GM18508 (cell line): ENCODE measurements at regions not wholly inside any gene's neighbourhood (a gene's known extent, or its start where the extent isn't known, plus 50 kb on each side); places are given as distances from the start of the nearest gene placed in this dataset.

ENCODE experiments used
- ATAC-seq: cut with Tn5 transposase; IDR thresholded peaks from one replicate; pipeline ENCODE4 v1.9.1; 2021; ENCODE audit warnings: moderate number of reproducible peaks; ENCODE audit not compliant: insufficient read depth, unreplicated experiment

DNA sequence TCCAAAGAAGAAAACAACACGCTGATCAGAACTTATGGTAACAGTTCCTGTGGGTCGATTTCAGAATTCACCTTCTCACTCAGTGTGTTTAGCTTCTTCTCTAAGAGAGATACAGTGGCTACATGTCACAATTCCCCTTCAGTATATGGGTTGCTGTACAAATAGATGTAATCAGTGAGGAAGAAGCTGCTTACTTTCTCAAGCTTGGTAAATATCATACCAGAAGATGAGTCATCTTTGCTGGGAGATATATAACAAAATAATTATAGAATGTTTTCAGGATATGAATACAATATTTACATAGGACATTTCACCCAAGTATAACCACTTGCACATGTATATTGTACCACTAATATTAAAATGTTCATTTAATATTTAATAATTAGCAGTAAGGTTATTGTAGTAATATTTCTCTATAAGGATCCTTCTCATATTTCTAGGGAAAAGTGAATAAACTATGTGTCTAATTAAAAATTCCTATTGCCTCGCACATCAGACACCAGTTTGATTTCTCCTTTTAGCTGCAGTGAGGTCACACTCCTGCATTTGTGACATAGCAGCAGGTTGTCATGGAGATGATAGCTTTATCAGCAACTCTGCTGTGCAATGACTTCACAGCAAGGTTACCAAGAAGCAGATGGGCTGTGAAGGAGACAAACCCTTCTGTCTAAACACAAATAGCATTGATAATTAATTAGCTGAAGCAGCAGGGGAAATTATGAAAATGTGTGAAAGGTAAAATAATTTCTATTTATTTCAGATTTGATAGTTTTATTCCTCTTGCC, 211.4 kb downstream of the TUSC7 start:
- ATAC-seq: no peak

DNA sequence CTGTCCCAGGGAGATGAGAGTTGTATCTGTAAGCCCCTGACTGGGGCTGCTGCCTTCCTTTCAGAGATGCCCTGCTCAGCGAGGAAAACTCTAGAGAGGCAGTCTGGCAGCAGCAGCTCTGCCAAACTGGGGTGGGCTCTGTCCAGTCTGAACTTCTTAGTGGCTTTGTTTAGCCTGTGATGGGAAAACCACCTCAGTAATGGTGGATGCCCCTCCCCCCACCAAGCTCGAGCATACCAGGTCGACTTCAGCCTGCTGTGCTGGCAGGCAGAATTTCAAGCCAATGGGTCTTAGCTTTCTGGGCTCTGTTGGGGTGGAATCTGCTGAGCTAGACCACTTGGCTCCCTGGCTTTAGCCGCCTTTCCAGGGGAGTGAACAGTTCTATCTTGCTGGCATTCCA, 218.3 kb downstream of the TUSC7 start:
- ATAC-seq: no peak

DNA sequence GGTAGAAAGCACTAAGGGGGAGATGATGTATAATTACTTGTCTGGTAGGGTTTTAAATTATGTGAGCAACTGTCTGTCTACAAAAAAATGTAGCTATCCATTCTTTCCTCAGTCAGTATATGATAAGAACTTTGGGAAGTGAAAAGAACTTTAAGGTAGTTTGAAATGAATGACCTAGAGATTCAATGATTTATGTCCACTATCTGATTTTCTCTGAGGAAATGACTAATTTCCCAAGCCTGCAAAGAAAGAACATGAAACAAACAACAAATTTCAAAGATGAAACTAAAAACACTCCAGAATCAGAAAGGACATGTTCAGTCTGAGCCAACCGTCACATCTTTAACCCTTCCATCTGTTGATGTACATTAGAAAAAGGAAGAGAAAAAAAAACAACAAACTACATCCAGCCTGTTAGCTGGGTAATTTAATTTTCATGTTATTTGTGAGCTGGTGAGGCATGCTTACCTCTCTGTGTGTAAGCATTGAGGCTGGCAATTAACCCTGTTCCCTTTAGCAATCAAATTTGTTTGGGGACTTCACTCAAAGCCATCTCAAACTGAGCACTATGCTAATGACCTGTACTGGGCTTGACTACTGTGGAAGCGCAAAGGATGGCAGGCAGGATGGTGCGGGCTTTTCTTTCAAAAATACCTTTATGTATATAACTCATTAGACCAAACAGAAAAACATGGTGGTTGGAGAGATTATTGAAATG, 220.1 kb downstream of the TUSC7 start:
- no peak for ATAC-seq

DNA sequence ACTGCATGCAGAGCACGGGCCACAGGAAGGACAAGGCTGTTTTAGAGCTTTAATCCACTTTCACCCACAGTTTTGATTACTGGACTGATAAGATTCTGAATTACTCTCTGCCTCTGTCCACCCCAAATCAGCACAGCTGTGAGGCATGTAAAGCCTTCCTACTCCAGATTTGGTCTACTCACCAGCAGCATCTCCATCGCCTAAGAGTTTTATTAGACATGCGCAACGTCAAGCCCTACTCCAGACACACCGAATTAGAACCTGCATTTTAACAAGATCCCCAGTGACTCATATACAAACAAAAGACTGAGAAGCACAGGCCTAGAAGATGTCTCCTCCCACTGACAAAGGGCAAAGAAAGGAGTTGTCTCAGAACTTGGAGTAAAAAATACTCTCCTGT, 221.2 kb downstream of the TUSC7 start:
- no peak for ATAC-seq

DNA sequence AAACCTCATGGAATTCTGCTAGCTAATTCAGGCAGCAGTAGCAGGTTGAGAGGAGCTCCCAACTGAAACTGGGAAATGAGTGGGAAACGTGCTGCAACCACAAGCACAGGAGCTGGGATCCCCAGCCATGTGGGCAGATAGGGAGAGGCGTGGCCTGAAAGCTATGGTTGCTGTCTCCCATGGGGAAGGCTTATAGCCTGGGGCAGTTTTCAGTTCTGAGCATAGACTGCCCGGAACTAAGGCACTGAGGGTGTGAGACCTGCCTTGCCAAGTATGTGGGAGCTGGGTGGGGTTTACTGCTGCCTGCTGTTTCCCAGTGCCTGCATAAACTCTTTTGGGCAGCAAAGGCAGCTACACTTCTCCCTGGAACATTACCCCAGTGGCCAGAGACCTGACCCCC, 229.5 kb downstream of the TUSC7 start:
- ATAC-seq: no peak

DNA sequence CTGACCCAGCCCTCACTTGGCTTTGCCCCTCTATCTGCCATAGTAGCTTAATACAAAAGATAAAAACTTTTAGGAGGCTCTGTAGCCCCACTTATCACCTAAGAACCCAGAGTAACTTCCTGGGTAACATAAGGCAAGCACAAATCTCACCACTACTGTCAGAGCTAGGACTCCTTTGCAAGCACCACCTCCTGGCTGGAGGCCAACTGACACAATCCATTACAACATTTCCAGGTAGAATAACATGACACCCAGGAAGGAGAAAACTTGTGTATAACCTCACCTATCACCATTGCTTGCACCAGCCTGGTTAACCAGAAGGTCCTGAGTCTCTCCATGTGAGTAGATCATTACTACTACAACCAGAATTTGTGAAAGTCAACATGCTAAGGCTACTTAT, 230.0 kb downstream of the TUSC7 start:
- ATAC-seq: no peak

DNA sequence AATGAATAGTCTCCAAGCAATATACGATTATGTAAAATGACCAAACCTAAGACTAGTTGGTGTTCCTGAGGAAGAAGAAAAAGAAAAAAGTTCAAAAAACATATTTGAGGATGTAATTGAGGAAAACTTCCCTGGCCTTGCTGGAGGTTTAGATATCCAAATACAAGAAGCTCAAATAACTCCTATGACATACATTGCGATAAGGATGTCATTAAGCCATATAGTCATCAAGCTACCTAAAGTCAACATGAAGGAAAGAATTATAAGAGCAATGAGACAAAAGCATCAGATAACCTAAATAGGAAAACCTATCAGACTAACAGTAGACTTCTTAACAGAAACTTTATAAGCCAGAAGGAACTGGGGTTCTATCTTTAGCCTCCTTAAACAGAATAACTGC, 231.1 kb downstream of the TUSC7 start:
- ATAC-seq: no peak

DNA sequence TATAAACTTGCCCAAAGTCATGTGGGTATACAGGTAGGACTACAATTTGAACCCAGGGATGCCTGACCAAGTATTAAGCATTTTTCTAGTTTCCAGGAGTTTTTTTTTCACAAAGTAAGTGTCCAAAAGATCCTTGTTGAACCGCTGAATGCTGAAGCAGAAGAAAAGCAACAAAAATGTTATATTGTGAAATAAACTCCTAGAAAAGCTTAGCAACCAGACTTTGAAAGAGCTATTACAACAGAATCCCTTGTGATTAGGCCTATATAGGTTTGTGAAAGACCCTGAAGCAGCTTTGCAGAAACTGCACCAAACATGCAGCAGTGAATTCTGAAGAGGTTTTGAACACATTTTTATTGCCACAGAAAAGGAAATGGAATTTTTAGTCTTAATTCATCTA, 236.8 kb downstream of the TUSC7 start:
- no peak for ATAC-seq

DNA sequence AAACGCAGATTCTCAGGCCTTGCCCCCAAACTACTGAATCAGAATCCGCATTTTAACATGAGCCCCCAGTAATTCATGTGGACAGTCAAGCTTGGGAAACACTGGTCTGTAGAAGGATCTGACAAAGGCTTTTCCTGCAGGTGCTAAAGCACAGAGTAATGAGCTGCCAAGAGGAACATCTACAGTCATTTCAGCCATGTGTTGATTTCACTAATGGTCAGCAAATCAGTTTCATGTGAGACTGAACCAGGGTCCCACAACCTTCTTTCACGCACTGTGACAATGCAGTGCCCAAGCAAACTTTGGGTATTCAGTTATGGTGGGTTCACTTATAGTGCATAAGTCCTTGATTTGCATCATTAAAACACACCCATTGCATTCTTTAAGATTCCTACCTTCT, 237.6 kb downstream of the TUSC7 start:
- no peak for ATAC-seq

DNA sequence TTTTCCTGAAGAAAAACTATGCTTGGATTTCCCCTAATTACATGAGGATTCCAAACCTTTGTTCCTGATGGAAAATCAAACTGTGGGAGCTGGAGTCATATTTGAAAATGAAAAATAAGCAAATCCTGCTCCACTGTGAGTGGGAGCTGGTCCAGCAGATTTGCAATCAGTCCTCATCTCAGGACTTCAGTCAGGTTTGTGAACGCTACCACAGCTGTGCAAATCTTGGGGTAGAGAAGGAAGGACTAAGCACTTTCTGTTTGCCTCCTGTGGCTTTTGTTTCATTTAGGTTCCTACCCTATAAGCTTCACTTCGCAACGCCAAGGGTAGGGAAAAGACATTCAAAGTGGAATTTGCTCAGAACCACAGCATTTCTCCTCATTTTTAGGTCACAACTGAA, 238.2 kb downstream of the TUSC7 start:
- ATAC-seq: no peak

DNA sequence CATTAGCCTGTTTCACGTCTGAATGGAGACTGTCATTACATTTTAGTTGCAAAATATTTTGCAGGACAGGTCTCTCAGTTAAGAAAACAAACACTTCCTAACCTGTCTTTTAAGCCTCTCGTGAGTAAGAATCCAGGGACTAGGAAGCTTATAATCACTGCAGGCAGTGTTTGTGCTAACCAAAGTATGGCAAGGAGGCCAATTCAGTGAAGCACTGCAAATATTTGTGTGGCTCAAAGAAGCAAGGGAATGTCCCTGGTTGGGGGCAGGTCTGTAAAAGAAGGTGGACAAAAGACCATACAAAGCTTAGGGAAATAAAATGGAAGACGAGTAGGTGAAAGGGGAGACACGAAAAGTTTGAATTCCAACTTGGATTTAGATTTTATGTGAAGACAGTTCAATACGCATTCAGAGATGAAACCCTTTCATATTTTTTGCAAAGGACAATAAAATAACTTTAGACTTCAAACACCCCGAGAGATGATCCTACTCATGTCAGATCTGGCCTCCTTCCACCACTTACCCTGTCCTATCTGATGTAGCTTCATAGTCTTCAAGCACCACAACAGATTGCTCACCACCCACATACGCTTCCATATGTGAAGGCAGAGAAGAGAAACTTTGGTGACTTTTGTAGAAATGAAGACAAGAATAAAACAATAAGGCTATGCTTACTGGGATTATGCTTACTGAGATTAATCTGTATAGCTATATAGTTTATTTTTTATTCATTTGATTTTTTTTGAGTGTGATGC, 240.9 kb downstream of the TUSC7 start:
- ATAC-seq: no peak

DNA sequence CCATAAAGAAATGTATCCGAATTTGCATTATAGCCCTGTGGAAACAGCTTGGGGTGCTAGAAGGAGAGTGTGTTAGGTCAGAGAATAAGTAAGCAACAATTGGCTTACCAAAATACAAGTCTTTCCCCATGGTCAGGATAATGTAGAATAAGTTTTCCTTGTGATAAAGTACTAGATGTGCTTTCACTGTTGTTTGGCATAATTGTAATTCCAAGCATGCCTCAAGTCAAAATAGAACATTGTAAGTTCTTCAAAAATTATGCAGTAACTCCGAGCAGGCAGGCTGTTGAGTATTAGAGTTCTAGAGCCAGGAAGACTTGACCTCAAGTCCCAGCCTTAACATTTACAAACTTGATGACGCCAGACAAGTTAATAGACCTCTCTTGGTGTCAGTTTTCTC, 242.0 kb downstream of the TUSC7 start:
- ATAC-seq: no peak

DNA sequence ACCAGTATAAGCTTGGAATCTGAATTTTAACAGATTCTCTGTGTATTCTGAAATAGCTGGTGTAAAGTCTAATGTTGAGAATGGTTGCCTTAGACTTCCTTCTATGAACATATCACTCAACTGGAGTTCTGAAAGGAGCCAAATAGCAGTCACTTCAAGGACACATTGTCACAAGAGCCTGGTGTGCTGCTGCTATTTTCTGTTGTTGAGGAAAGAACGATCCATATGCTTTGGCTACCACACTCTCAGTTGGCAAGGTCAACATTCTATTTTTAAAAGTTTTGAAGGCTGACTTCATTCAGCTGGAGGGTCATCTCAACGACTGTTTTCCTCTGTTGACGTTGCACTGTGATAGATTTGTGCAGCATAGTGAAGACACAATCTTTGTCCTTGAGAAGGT, 248.7 kb downstream of the TUSC7 start:
- ATAC-seq: no peak

DNA sequence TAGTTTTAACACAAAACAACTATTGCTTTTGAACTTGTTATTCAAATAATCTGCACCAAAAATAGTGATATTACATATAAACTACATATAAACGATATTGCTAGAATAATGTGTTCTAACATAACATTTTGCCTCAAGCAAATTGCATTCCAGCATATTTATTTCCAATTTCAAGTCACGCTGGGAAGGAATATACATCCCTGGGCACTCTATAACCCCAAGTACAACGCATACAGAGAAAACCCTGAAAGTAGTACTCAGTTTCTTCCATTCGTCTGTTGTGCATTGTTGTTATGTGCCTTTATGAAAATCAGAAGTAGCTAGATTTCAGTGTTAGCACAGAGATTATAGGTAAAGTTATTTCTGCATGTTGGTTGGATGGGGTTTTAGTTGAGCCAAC, 251.5 kb downstream of the TUSC7 start:
- no peak for ATAC-seq

DNA sequence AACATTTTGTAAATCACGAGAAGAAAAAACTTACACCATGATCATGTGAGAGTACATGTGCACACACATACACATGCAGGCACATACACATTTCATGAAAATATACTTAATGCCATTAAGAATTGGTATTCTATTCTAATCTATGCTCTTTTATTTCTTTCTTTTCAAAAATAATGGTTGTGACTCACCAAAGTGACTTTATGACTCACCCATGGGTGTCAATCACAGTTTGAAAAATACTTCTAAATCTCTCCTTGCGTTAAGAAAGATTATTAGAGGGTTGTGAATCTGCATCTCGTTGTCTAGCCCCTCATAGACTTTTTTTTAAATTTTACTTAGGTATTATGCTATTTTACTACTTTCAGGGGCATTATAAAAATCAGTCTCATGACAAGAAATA, 254.2 kb downstream of the TUSC7 start:
- ATAC-seq: no peak

DNA sequence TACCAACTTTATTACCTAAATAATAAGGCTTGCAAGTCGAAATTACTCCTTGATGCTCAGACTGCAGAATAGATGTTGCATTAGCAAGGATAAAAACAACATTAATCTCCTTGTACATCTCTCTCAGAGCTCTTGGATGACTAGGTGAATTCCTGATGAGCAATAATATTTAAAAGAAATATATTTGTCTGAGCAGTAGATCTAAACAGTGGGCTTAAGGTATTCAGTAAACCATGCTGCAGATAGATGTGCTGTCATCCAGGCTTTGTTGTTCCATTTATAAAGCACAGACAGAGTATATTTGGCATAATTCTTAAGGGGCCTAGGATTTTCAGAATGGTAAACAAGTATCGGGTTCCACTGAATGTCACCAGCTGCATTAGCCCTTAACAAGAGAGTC, 257.1 kb downstream of the TUSC7 start:
- no peak for ATAC-seq

DNA sequence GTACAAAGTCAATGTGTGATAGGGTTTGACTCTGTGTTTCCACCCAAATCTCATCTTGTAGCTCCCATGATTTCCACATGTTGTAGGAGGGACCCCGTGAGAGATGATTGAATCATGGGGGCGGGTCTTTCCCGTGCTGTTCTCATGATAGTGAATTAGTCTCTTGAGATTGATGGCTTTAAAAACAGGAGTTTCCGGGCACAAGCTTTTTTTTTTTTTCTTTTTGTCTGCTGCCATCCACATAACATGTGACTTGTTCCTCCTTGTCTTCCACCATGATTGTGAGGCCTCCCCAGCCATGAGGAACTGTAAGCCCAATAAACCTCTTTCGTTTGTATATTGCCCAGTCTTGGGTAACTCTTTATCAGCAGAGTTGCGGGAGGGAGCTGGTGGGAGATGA, 259.6 kb downstream of the TUSC7 start:
- ATAC-seq: no peak

DNA sequence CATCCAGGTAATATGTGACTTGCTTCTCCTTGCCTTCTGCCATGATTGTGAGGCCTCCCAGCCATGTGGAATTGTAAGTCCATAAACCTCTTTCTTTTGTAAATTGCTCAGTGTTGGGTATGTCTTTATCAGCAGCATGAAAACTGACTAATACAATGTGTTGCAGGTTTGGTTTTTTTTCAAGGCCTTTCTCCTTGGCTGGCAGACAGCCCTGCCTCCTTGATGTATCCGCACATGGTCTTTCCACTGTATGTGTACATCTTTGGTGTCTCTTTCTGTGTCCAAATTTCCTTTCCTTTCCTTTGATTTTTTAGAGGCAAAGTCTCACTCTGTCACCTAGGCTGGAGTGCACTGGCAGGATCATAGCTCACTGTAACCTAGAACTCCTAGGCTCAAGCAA, 260.1 kb downstream of the TUSC7 start:
- no peak for ATAC-seq

DNA sequence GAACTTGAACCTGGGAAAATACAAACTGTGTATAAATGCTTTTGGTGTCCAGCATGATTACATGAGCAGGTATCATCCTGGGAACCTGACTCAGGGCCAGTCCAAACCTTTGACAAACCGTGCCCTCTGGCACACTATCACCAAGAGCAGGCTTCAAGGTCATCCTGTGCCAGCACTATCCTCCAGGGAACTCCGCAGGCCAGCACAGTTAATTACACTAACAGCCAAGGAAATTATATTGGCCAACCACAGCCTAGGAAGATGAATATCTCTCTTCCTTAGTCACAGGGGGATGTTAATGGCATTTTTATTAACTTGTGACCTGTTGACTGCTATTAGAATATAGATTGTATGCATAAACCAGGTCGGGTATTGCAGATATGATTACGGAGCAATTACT, 262.0 kb downstream of the TUSC7 start:
- no peak for ATAC-seq

DNA sequence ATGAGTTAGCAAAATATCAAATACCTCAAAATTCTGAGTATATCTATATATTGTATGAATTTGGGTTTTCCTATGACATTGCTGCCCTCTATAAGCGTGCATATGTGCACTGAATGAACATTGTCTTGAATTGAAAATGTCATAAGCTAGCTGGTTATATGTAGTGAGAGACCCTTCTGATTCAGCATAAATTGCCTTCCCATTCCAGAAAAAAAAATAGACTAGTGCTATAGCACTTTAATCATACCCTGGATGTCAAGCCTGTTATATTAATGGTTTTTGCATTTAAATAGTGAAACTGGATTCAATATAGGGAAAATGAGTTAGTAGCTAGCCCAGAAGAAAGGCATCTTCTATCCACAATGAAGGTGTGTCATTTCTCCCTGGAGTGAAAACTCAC, 265.1 kb downstream of the TUSC7 start:
- no peak for ATAC-seq

DNA sequence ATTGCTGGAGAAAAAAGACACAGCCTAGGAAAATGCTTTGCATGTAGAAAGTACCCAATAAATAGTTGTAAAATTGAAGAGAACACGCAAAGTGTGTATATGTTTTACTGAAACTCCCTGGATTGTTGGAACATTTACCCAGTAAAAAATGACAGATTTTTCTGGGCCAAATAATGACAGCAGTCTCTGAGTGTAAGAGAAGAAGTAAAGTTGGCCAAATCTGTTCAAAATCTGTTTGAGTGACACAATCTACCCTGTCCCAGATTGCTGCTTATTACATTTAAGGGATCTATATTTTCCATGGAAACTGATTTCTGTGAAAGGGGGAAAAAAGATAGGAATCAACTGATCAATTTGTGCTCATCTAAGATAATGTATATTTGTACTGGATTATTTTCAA, 267.9 kb downstream of the TUSC7 start:
- ATAC-seq: no peak
